UCSD-AML1 (cell line): ENCODE measurements at regions not wholly inside any gene's neighbourhood (a gene's known extent, or its start where the extent isn't known, plus 50 kb on each side); places are given as distances from the start of the nearest gene placed in this dataset.
A peak's percentile ranks its signal among the peaks of the same experiment; 100 is the strongest.

ENCODE experiments used
- DNase-seq: peaks from one replicate; lab custom pipeline; 2025; ENCODE audit not compliant: unreplicated experiment; lab: John Stamatoyannopoulos, UW

- no peak for DNase-seq
Observed at GRCh38 chr13:80040196-80040980, 300.5 kb downstream of the SPRY2 start.

GRCh38 chr13:80039000-80039399 is 301.9 kb downstream of the SPRY2 start:
- DNase-seq = no peak

- DNase-seq = no peak
Observed at GRCh38 chr13:80038371-80038770, 302.6 kb downstream of the SPRY2 start.

- no peak for DNase-seq
Observed at GRCh38 chr13:80037505-80037888, 303.4 kb downstream of the SPRY2 start.

- peak; percentile 55 for DNase-seq
Observed at GRCh38 chr13:80036845-80037504, 304.0 kb downstream of the SPRY2 start.

GRCh38 chr13:80035096-80035495 is 305.8 kb downstream of the SPRY2 start:
- no peak for DNase-seq

- DNase-seq = no peak
Observed at GRCh38 chr13:80033951-80034350, 307.0 kb downstream of the SPRY2 start.

- no peak for DNase-seq
Observed at GRCh38 chr13:80033286-80033685, 307.6 kb downstream of the SPRY2 start.

- DNase-seq = peak; percentile 56
Observed at GRCh38 chr13:80030491-80030890, 310.4 kb downstream of the SPRY2 start.

GRCh38 chr13:80029170-80029569 is 311.8 kb downstream of the SPRY2 start:
- DNase-seq = no peak

- DNase-seq = no peak
Observed at GRCh38 chr13:80022146-80022545, 318.8 kb downstream of the SPRY2 start.

- DNase-seq = no peak
Observed at GRCh38 chr13:80012251-80012650, 328.7 kb downstream of the SPRY2 start.

GRCh38 chr13:80011448-80012212 is 329.3 kb downstream of the SPRY2 start:
- no peak for DNase-seq

- no peak for DNase-seq
Observed at GRCh38 chr13:80010846-80011245, 330.1 kb downstream of the SPRY2 start.

- no peak for DNase-seq
Observed at GRCh38 chr13:80010286-80010831, 330.6 kb downstream of the SPRY2 start.

GRCh38 chr13:80009760-80010159 is 331.2 kb downstream of the SPRY2 start:
- no peak for DNase-seq

GRCh38 chr13:80006940-80007339 is 334.0 kb downstream of the SPRY2 start:
- DNase-seq = no peak

- no peak for DNase-seq
Observed at GRCh38 chr13:80001510-80001842, 339.4 kb downstream of the SPRY2 start.

- no peak for DNase-seq
Observed at GRCh38 chr13:80000684-80001509, 340.0 kb downstream of the SPRY2 start.

- no peak for DNase-seq
Observed at GRCh38 chr13:79999601-80000000, 341.3 kb downstream of the SPRY2 start.

- no peak for DNase-seq
Observed at GRCh38 chr13:79998381-79998880, 342.5 kb downstream of the SPRY2 start.
